Ovary (tissue), 3 donors: ENCODE measurements at regions not wholly inside any gene's neighbourhood (a gene's known extent, or its start where the extent isn't known, plus 50 kb on each side); places are given as distances from the start of the nearest gene placed in this dataset.

Experiments used
- POLR2A ChIP-seq: fragments of 450-650 bp; IDR thresholded peaks from one replicate; pipeline ENCODE4 v1.6.1; 2017; ENCODE audit warnings: antibody characterized with exemption, mild to moderate bottlenecking, moderate library complexity
- TF ChIP-seq, protein P1 (sequence below), 3 donors: fragments of 450-650 bp in 2 of 3; fragments of 200-600 bp in 1 of 3; IDR thresholded peaks; one replicate each; pipeline versions ENCODE4 v1.5.1 to v1.8.0; 2016 to 2022; ENCODE audit warnings: antibody characterized with exemption in 3 of 3, mild to moderate bottlenecking in 1 of 3
- donor health status: DM: no; HTN: no; CAD: no.

- no peak for TF ChIP-seq POLR2A
- TF ChIP-seq, protein P1, sequence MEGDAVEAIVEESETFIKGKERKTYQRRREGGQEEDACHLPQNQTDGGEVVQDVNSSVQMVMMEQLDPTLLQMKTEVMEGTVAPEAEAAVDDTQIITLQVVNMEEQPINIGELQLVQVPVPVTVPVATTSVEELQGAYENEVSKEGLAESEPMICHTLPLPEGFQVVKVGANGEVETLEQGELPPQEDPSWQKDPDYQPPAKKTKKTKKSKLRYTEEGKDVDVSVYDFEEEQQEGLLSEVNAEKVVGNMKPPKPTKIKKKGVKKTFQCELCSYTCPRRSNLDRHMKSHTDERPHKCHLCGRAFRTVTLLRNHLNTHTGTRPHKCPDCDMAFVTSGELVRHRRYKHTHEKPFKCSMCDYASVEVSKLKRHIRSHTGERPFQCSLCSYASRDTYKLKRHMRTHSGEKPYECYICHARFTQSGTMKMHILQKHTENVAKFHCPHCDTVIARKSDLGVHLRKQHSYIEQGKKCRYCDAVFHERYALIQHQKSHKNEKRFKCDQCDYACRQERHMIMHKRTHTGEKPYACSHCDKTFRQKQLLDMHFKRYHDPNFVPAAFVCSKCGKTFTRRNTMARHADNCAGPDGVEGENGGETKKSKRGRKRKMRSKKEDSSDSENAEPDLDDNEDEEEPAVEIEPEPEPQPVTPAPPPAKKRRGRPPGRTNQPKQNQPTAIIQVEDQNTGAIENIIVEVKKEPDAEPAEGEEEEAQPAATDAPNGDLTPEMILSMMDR (IDR thresholded peaks at IDR 0.05), result no peak
Observed at GRCh38 chr10:43749940-43750552, 101.4 kb upstream of the ZNF32 start.
